ENCODE measurements at regions not wholly inside any gene's neighbourhood (a gene's known extent, or its start where the extent isn't known, plus 50 kb on each side); places are given as distances from the start of the nearest gene placed in this dataset.
"Not testable (repeated sequence)": the region's sequence is repeated elsewhere in the genome, so short reads cannot be mapped to it uniquely, and the experiment has no call there.

DNA sequence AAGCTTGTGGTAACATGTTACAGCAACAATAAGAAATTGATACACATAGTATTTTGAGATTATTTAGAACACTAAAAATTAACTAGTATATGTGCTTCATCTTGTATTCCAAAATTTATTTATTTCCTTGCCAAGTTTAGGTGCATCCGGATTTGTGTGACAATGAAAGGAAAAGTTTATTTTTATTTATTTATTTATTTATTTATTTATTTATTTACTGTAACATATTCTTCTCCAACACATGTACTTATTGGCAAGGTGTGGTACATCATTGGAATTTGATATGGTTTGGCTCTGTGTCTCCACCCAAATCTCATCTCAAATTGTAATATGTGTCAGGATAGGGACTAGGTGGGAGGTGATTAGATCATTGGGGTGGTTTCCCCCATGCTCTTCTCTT, 373.3 kb upstream of the EDIL3 start:
- H3K27ac ChIP-seq: no peak overlapping the region
- 87 to 92% (median 88%) methylated on average over 1 of the region's 1 CpG for WGBS, 3 donors
- H3K4me3 ChIP-seq: no peak overlapping the region
- intact Hi-C loops (cut with DNase I): no loop called here
- no peak for DNase-seq
- H3K4me1 ChIP-seq (ENCODE audit: insufficient read depth): no peaks in the 10 kb centered on the region
- TF ChIP-seq, protein P1, sequence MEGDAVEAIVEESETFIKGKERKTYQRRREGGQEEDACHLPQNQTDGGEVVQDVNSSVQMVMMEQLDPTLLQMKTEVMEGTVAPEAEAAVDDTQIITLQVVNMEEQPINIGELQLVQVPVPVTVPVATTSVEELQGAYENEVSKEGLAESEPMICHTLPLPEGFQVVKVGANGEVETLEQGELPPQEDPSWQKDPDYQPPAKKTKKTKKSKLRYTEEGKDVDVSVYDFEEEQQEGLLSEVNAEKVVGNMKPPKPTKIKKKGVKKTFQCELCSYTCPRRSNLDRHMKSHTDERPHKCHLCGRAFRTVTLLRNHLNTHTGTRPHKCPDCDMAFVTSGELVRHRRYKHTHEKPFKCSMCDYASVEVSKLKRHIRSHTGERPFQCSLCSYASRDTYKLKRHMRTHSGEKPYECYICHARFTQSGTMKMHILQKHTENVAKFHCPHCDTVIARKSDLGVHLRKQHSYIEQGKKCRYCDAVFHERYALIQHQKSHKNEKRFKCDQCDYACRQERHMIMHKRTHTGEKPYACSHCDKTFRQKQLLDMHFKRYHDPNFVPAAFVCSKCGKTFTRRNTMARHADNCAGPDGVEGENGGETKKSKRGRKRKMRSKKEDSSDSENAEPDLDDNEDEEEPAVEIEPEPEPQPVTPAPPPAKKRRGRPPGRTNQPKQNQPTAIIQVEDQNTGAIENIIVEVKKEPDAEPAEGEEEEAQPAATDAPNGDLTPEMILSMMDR (IDR thresholded peaks at IDR 0.05): no peak
- TF ChIP-seq EP300 (IDR thresholded peaks at IDR 0.05) (no peak), POLR2A (IDR thresholded peaks at IDR 0.05) (no peak)
- no peaks in the 10 kb centered on the region for H3K27me3 ChIP-seq
- no peaks in the 10 kb centered on the region for H3K9me3 ChIP-seq
- H3K36me3 ChIP-seq: no peaks in the 10 kb centered on the region

DNA sequence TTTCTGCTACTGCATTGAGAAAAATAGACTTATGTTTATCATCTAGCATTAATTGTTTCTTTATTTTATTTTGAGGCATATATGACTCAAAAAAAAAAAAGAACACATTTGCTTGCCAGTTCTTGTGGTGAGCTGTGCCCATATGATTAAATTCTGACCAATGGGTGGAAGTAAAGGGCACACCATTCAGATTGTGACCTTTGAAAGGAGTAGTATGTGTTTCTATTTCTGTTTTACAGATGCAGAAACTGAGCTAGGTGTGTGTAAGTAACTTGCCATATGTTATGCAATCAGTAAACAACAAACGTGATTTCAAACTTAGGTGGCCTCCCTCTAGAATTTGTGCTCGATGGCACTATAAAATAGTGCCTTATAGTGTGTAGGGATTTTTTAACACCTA, 368.1 kb upstream of the EDIL3 start:
- Histone ChIP-seq H3K27ac (no peak overlapping the region), H3K27me3 (no peaks in the 10 kb centered on the region), H3K4me3 (no peak overlapping the region), H3K36me3 (no peaks in the 10 kb centered on the region), H3K9me3 (no peaks in the 10 kb centered on the region), H3K4me1 (ENCODE audit: insufficient read depth) (no peaks in the 10 kb centered on the region)
- WGBS, 3 donors: 67 to 79% (median 77%) methylated on average over 2 of the region's 2 CpGs
- DNase-seq: no peak
- TF ChIP-seq, protein P1 (IDR thresholded peaks at IDR 0.05): no peak
- TF ChIP-seq EP300 (IDR thresholded peaks at IDR 0.05): no peak
- no peak for TF ChIP-seq POLR2A (IDR thresholded peaks at IDR 0.05)
- intact Hi-C loops (cut with DNase I): no loop called here

DNA sequence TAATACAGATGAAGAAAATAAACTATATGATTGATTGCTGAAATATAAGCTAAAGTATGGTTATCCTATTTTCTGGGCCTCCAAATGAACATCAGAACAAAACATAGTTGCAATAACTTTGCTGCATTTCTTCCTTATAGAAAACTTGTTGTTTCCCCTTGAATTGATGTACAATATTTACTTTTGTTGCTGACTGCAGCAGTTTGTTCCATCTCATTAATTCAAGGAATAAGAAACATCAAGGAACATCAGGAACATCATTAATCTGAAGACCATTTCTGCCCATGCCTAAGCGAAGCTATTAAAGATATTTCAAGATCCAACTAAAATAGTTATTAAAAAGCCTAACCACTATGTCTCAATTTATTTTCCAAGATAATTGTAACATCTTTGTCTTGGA, 363.6 kb upstream of the EDIL3 start:
- no peak for TF ChIP-seq EP300 (IDR thresholded peaks at IDR 0.05)
- TF ChIP-seq, protein P1 (IDR thresholded peaks at IDR 0.05): no peak
- no peak for TF ChIP-seq POLR2A (IDR thresholded peaks at IDR 0.05)
- no peak overlapping the region for H3K4me3 ChIP-seq
- H3K27me3 ChIP-seq: no peaks in the 10 kb centered on the region
- H3K4me1 ChIP-seq (ENCODE audit: insufficient read depth): no peaks in the 10 kb centered on the region
- 0 to 94% (median 51%) methylated on average over 1 of the region's 1 CpG for WGBS, 3 donors
- H3K9me3 ChIP-seq: no peaks in the 10 kb centered on the region
- no peak for DNase-seq
- no peaks in the 10 kb centered on the region for H3K36me3 ChIP-seq
- intact Hi-C loops (cut with DNase I): no loop called here
- no peak overlapping the region for H3K27ac ChIP-seq

- H3K9me3 ChIP-seq; intact Hi-C loops (cut with DNase I); H3K4me1 ChIP-seq (ENCODE audit: insufficient read depth); H3K4me3 ChIP-seq; H3K36me3 ChIP-seq; DNase-seq; H3K27ac ChIP-seq; H3K27me3 ChIP-seq: not testable (repeated sequence)
- 94 to 100% (median 97%) methylated on average over 2 of the region's 2 CpGs for WGBS, 3 donors
Measured at GRCh38 chr5:84746280-84746679, 361.6 kb upstream of the EDIL3 start.

DNA sequence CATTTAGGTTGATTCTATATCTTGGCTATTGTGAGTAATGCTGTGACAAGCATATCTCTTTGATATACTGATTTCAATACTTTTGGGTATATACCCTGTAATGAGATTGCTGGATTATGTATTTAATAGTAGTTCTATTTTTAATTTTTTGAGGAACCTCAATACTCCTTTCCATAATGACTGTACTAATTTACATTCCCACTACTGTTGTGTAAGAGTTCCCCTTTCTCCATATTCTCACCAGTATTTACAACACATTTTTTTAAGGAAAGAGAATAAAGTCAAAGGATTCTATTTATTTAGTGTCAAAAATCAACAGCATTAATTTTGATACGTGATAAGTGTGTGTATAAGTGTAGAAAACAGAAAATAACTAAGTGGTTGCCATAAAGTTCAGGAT, 356.4 kb upstream of the EDIL3 start:
- TF ChIP-seq EP300 (IDR thresholded peaks at IDR 0.05) (no peak), POLR2A (IDR thresholded peaks at IDR 0.05) (no peak)
- TF ChIP-seq, protein P1 (IDR thresholded peaks at IDR 0.05): no peak
- Histone ChIP-seq H3K4me3 (no peak overlapping the region), H3K27me3 (no peaks in the 10 kb centered on the region), H3K36me3 (no peaks in the 10 kb centered on the region), H3K27ac (no peak overlapping the region), H3K9me3 (no peaks in the 10 kb centered on the region), H3K4me1 (ENCODE audit: insufficient read depth) (no peaks in the 10 kb centered on the region)
- WGBS, 3 donors: 81 to 93% (median 85%) methylated on average over 1 of the region's 1 CpG
- intact Hi-C loops (cut with DNase I): no loop called here
- no peak for DNase-seq

Measured in ovary (tissue), 7 donors.